22Rv1 (cell line): ENCODE measurements at regions not wholly inside any gene's neighbourhood (a gene's known extent, or its start where the extent isn't known, plus 50 kb on each side); places are given as distances from the start of the nearest gene placed in this dataset.

Experiments used
- ZFX ChIP-seq: fragments of 450-650 bp; IDR thresholded peaks from 2 replicates; pipeline ENCODE4 v1.6.1; 2017; ENCODE audit warnings: antibody characterized with exemption, borderline replicate concordance
- TF ChIP-seq, protein P1 (sequence below): fragments of 450-650 bp; IDR thresholded peaks from 2 replicates; pipeline ENCODE4 v1.5.1; 2017; ENCODE audit warnings: mild to moderate bottlenecking

DNA sequence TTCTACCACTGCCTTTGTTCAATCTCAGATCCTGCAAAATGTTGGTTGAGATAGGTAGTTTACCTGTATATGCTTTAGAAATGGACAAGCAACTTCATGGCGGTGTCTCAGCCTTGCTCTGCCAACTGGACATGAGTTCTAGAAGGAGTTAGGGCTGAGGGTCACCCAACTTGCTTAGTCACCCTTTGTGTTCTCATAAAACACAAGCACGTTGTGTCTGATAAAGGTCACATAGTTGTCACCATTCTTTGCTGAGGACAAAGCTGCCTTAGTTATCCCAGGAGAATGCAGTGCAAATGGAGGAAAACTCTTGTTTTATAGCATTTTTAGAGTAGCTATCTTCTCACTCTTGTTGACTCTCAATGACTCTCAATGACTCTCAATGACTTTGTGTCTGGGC lies 218.4 kb upstream of the TMTC4 start:
- TF ChIP-seq, protein P1, sequence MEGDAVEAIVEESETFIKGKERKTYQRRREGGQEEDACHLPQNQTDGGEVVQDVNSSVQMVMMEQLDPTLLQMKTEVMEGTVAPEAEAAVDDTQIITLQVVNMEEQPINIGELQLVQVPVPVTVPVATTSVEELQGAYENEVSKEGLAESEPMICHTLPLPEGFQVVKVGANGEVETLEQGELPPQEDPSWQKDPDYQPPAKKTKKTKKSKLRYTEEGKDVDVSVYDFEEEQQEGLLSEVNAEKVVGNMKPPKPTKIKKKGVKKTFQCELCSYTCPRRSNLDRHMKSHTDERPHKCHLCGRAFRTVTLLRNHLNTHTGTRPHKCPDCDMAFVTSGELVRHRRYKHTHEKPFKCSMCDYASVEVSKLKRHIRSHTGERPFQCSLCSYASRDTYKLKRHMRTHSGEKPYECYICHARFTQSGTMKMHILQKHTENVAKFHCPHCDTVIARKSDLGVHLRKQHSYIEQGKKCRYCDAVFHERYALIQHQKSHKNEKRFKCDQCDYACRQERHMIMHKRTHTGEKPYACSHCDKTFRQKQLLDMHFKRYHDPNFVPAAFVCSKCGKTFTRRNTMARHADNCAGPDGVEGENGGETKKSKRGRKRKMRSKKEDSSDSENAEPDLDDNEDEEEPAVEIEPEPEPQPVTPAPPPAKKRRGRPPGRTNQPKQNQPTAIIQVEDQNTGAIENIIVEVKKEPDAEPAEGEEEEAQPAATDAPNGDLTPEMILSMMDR, result no peak
- TF ChIP-seq ZFX, result no peak
